ENCODE measurements at regions not wholly inside any gene's neighbourhood (a gene's known extent, or its start where the extent isn't known, plus 50 kb on each side); places are given as distances from the start of the nearest gene placed in this dataset.

DNA sequence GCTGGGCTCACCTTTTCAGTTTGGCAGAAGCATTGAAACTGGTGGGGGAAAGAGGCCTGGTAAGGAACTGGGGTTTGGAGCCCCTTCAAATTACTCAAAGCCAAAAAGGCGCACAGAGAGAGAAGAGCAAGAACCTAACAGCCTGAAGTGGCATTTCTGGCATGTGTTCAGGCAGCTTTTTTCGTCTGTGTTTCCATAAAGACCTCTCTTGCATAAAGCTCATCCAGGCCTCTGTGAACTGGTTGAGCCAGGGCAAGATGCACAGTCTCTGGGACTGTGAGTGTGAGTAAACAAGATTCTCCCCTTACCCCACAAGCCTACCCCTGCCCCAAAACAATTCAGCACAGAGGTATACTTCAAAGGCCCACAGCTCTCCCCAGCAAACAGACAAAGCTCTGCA is 167.8 kb downstream of the QRSL1 start:
- TF ChIP-seq, protein P1, sequence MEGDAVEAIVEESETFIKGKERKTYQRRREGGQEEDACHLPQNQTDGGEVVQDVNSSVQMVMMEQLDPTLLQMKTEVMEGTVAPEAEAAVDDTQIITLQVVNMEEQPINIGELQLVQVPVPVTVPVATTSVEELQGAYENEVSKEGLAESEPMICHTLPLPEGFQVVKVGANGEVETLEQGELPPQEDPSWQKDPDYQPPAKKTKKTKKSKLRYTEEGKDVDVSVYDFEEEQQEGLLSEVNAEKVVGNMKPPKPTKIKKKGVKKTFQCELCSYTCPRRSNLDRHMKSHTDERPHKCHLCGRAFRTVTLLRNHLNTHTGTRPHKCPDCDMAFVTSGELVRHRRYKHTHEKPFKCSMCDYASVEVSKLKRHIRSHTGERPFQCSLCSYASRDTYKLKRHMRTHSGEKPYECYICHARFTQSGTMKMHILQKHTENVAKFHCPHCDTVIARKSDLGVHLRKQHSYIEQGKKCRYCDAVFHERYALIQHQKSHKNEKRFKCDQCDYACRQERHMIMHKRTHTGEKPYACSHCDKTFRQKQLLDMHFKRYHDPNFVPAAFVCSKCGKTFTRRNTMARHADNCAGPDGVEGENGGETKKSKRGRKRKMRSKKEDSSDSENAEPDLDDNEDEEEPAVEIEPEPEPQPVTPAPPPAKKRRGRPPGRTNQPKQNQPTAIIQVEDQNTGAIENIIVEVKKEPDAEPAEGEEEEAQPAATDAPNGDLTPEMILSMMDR (IDR thresholded peaks at IDR 0.05; ENCODE audit: poor library complexity, severe bottlenecking): no peak
- TF ChIP-seq RAD21 (conservative IDR thresholded peaks at IDR 0.05): no peak
- TF ChIP-seq SMC3 (conservative IDR thresholded peaks at IDR 0.05; ENCODE audit: poor library complexity): no peak
- no peak for TF ChIP-seq REST (IDR thresholded peaks at IDR 0.05; ENCODE audit: borderline replicate concordance)
- no peak for TF ChIP-seq POLR2AphosphoS5 (IDR thresholded peaks at IDR 0.05)
- TF ChIP-seq MXI1 (conservative IDR thresholded peaks at IDR 0.05; ENCODE audit: poor library complexity, severe bottlenecking): no peak

Measured in neural cell (in vitro differentiated cells).